Right lobe of liver (tissue), 4 donors: ENCODE measurements at regions not wholly inside any gene's neighbourhood (a gene's known extent, or its start where the extent isn't known, plus 50 kb on each side); places are given as distances from the start of the nearest gene placed in this dataset.

ENCODE experiments used
- CTCF ChIP-seq, 4 donors: fragments of 200-600 bp in 3 of 4; fragments of 450-650 bp in 1 of 4; IDR thresholded peaks; one replicate each; pipeline versions ENCODE4 v1.5.1 to v1.8.0; 2016 to 2022; ENCODE audit warnings: antibody characterized with exemption in 4 of 4, mild to moderate bottlenecking in 2 of 4
- POLR2A ChIP-seq: fragments of 450-650 bp; IDR thresholded peaks from one replicate; pipeline ENCODE4 v1.6.1; 2017; ENCODE audit warnings: antibody characterized with exemption, mild to moderate bottlenecking
- donor health status: DM: no; HTN: no; CAD: no.
- donor health status: DM: no; HTN: no; CAD: no.
- donor health status: DM: no; HTN: yes; CAD: no.

GRCh38 chr5:136802383-136802782, 437.0 kb upstream of the TRPC7 start:
- TF ChIP-seq CTCF (IDR thresholded peaks at IDR 0.05) = no peak
- TF ChIP-seq POLR2A = no peak
